Umbilical cord (tissue), 1 donor: ENCODE measurements at regions not wholly inside any gene's neighbourhood (a gene's known extent, or its start where the extent isn't known, plus 50 kb on each side); places are given as distances from the start of the nearest gene placed in this dataset.
"Not testable (repeated sequence)": the region's sequence is repeated elsewhere in the genome, so short reads cannot be mapped to it uniquely, and the experiment has no call there.

Experiments
- DNase-seq: peaks from one replicate; pipeline ENCODE4 v3.0.0-alpha.2; 2015; ENCODE audit warnings: low spot score

DNA sequence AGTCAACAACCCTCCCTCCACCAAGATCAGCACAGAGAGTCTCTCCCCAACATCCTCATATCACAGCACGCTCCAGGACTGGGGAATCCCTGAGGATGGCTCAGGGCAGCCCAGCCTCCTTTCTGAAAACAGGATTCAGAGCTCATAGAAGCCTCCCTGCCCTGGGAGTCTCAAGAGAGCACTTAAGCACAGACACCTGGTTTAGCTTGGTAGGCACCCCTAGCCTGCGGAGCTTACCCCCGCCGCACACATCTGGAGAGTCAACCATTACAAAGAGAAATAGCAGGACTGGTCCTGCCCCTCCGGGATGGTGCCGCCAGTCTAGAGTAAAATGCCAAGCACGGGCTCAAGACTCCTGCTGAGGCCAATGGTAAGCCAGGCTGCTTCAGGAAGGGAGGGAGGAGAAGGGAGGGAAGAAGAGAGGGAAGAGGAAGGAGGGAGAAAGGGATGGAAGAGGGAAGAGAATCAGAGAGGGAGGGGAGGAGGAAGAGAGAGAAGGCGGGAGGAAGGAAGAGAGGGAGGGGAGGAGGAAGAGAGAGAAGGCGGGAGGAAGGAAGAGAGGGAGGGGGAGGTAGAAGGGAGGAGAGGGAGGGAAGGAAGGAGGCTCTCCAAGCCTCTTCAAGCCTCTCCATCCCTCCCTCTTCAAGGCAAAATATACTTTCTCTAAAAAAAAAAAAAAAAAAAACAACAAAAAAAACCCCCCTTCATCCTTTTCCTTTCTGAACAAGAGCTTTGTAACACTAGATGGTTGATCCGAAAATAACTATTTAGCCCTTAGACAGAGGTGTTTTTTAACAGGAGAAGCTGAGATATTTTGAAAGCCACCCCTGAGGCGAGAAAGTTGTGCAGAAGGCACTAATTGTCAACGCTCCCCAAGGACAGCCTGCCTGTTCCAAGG lies 278.6 kb upstream of the TLE3 start:
- DNase-seq = peak; percentile 77

DNA sequence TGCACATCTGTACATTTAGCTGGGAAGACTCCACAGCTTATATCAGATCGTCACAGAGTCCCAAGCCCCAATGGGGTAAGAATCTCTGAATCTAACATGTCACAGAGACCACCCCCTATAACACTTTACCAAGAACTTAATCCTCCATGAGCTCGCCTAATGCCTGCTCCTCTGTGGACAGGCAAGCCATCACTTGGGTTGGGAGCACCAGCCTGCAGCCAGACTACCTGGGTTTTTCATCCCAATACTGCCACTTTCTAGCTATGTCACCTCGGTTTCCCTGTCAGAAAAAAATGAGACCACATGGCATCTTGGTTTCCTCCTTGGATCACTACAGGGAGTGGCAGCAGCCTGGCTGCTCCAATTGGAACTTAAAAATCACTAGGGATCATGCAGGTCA lies 277.9 kb upstream of the TLE3 start:
- no peak for DNase-seq

GRCh38 chr15:70375006-70375431 lies 277.3 kb upstream of the TLE3 start:
- DNase-seq = no peak

GRCh38 chr15:70374096-70374495 lies 276.4 kb upstream of the TLE3 start:
- no peak for DNase-seq

- DNase-seq = not testable (repeated sequence)
Measured at GRCh38 chr15:70373439-70373838, 275.7 kb upstream of the TLE3 start.

DNA sequence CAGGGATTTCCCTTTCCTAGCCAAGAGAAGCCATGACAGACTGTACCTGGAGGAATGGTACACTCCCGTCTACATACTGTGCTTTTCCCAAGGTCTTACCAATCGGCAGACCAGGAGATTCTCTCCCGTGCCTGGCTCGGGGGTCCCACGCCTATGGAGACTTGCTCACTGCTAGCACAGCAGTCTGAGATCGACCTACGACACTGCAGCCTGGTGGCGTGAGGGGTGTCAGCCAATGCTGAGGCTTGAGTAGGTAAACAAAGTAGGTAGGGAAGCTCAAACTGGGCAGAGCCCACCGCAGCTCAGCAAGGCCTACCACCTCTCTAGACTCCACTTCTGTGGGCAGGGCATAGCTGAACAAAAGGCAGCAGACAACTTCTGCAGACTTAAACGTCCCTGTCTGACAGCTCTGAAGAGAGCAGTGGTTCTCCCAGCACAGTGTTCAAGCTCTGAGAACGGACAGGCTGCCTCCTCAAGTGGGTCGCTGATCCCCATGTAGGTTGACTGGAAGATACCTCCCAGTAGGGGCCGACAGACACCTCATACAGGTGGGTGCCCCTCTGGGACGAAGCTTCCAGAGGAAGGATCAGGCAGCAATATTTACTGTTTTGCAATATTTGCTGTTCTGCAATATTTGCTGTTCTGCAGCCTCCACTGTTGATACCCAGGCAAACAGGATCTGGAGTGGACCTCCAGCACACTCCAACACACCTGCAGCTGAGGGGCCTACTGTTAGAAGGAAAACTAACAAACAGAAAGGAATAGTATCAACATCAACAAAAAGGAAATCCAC lies 270.4 kb upstream of the TLE3 start:
- DNase-seq = not testable (repeated sequence)

GRCh38 chr15:70364023-70364422 lies 266.3 kb upstream of the TLE3 start:
- DNase-seq = not testable (repeated sequence)

DNA sequence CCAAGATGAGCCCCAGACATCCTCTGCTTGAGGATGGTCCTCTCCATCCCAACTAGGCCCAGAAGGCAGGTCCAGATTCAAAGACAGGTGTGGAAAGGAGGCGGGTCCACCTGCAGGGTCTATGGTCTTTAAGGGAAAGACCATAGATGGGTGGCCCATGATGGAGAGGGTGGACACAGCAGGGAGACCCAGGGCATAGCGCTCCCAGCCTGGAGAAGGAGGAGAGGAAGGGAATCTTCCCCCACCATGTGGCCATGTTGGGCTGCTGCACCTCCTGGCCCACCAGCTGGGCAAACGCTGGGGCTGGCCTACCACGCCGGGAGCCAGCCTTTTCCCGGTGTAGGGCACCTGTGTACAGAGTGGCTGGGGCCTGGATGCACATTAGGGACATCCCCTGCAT lies 265.2 kb upstream of the TLE3 start:
- peak; percentile 43 for DNase-seq

GRCh38 chr15:70362350-70362749 lies 264.6 kb upstream of the TLE3 start:
- DNase-seq = no peak

GRCh38 chr15:70361891-70362290 lies 264.2 kb upstream of the TLE3 start:
- DNase-seq = no peak

DNA sequence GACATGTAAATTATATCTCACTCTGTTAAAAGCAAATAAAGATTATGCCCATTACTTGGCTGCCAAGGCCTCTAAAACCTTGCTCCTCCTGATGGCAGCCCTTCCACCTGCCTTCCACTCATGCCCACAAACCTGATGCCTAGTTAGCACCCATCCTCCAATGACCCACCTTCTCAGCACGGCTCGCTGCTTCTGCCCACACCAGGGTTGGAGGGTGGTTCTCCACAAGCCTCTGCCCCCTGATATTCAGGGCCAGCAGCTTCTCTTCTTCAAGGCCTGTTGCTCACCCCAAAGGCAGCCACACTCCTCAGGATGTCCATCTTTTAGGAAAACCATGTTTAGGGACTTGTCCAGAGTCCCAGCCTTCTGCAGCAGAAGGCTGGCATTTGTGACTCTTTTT lies 263.4 kb upstream of the TLE3 start:
- DNase-seq = no peak

- no peak for DNase-seq
Measured at GRCh38 chr15:70358871-70359647, 261.3 kb upstream of the TLE3 start.

DNA sequence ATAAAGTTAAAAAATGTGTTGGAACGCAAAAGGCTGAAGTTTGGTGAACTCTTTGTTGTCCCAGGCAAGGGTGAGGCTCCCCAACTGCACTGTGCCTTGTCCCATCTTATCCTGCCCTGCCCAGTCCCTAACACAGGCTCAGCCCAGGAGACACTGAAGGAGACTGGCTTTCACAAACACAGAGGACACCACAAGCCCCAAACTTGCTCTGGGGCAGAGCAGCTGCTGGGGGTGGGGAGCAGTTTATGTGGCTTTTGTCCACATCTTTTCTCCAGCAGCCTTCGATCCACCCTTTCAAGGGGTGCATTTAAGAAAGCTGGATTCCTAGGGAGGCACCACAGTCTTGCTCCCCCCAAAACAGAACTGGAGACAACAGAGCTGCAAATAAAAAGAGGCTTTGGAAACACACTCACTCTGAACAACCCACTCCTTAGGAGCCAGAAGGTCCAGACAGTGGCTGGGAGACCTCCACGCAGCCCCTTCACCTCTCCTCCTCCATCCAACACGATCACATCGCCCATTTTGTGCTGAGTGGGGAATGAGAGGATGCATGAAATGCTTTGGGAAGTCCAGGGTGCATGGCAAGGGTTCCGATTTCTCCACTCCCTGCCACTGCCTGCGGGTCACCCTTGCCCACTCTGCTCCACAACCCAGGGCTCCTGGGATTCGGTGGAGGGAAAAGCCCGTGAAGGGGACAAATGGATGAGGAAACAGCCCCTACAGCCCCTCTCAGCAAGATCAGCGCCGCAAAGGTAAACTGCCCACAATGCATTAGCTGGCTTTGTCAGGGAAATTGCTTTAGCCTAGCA lies 260.5 kb upstream of the TLE3 start:
- no peak for DNase-seq

DNA sequence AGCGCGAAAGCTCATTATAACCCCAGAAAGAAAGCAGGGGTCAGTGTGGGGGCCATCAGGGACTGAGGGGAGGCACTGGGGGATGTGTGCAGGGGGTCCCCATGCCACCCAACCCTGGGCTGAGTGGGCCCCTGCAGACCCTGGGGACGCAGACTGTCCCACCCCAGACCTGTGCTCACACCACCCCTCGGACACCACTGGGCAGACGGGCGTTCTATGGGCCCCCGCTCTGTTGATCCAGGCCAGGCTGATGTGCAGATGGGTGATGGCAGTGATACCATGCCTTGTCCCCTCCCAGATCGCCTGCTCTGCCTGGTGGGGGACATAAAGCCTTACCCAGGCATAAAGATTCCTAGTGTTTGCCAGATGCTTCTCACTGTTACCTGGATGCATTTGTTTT lies 259.7 kb upstream of the TLE3 start:
- DNase-seq = no peak

DNA sequence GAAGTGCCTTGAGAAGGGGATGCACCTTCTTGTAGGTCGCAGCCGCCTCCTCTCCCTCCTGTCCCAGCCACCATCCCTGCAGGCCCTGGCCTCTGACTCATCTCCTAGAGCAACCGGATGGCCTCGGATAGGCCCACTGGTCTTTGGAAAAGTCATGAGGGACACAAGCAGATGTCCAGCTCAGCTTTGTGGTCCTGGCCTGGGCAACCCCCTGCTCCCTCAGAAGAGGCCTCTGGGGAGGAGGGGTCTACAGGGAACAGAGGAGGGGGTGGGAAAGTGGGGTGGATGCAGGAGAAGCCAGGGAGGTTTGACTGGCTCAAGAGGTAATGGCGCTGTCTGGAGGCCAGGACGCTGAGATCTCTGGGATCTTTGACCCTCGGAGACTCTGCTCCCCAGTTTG lies 259.2 kb upstream of the TLE3 start:
- no peak for DNase-seq

- DNase-seq = no peak
Measured at GRCh38 chr15:70356062-70356860, 258.5 kb upstream of the TLE3 start.

- no peak for DNase-seq
Measured at GRCh38 chr15:70355275-70355795, 257.6 kb upstream of the TLE3 start.

DNA sequence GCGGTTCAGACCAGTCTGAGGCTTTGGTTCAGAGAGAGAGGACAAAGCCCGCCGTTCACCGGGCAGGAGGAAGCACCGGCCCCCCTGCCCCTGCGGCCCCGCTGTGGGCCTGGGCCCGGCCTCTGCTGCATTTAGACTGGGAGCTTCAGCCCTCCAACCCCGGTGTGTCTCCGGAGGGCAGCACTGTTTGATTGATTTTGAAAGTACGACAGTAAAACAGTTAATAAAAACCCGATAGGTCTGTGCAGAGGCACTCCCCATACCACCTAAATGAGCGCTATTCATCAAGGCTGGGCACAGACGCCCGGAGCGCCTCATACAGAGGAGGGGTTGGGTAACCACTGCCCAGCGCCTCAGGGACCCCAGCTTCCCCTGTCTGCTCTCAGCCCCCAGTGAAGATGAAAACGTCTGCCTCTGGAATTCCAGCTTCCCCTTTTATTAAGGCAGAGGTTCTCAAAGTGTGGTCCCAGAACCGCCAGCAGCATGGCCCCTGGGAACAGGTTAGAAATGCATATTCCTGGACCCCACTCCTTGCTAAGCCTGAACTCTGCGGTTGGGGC lies 256.7 kb upstream of the TLE3 start:
- DNase-seq = no peak

- DNase-seq = no peak
Measured at GRCh38 chr15:70353606-70354345, 256.1 kb upstream of the TLE3 start.
